ENCODE measurements at regions not wholly inside any gene's neighbourhood (a gene's known extent, or its start where the extent isn't known, plus 50 kb on each side); places are given as distances from the start of the nearest gene placed in this dataset.

DNA sequence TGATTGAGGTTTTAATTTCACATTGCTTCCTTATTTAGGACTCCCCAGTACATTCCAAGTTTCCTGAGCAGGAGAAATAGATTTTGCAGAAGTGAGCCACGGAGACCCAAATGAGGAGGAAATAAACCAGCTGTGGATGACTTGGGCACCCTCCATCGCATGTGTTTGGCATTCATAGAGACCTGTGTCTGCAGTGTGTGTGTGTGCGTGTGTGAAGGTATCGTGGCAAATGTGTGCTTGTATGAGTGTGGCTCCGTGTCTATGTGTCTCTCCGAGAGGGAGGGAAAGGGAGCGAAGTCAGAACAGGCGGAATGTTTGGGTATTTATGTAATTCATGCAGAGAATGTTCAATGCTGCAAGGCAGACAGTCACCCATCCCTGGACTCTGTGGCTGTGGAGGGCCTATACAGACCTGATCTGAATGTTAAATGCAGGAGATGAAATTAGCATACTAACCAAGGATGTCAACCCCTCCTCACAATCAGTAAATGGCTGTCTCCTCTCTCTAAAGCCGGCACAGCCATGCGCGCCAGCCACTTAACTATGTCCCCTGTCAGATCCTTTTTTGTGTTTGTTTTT is 186.0 kb upstream of the ZFHX3 start:
- no peak for DNase-seq (ENCODE audit: low read depth)
- in situ Hi-C loops (cut with HindIII; ENCODE audit: low pct_unique_long_range_greater_than_20kb, low sequenced_read_pairs) = no loop called here

DNA sequence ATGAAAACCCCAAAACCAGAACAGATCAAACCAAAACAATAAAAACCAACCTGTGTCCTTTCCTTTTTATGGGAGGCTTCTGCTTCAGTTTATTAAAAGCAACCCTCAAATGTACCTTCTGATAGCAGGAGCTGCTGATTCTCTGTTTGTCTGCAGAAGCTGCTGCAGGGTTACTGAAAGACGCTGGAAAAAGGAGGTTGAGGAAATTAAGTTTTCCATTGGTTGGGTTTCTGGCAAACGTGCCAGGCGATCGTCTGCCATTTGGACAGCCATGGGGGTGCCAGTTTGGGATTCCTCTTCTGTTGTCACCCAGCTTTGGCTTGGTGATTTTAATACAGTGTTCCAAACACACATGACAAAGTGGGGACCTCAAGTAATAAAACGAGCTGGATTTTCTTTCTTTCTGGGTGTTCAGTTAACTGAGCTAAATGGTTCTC is 185.4 kb upstream of the ZFHX3 start:
- in situ Hi-C loops (cut with HindIII; ENCODE audit: low pct_unique_long_range_greater_than_20kb, low sequenced_read_pairs) = no loop called here
- DNase-seq (ENCODE audit: low read depth) = no peak

DNA sequence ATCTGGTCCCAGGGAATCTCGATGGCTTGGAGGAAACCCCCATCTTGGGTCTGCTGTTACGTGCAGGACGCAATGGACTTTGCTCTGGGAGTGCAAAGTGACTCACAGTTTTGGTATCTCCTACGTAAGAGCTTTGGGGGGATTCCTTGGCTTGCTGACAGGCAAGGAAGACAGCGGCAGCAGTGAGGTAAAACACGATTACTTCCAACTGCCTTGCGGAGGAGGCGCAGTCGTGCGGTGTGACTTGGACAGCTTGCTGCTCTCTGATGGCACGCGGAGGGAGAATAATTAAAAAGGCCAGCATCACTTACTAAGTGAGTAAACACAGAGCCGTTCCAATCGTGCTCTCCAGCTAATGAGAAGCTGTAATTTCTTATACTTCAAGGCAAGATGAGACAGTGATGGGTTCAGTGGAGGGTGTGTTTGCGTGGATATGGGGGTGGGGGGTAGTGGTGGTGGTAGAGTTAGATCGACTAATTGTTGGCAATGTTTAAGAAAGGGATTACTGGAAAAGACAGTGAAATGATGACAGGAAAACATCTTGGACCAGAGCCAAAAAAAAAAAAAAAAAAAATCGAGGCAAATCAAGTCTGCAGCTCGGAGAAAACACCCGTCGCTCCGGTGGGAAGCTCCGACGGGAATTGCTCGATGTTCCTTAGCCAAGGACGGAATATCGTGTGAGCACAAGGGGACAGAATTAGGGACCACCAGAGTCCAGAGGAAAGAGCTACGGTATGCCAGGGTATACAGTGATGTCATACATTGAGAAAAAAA is 184.8 kb upstream of the ZFHX3 start:
- DNase-seq (ENCODE audit: low read depth) = peak; percentile 90

DNA sequence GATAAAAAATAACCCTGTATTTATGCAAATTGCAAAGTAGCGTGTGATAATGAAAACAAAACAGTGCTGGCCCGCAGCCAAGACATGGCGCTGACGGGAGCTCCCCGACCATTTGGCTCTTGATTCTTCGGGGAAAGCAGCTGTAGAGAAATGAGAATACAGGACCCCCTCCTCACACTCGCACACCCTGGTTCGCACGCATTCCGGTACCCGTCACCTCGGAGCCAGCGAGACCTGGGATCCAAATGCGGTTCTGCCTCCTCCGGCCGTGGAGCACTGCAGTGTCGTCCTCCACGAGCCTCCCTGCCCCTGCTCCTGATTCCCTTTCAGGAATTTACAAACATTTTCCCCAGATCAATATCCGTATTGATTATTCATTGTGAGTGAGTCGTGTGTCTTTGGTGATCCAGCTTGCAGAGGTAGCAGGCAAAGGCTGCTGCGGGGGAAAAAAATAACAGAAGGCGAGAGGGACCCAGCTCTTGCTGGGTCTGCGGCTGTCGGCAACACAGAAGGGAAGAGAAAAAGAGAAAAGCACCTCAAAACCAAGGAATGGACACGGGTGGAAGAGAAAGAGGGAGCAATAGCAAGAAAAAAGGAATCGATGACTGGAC is 184.1 kb upstream of the ZFHX3 start:
- DNase-seq (ENCODE audit: low read depth) = no peak
- in situ Hi-C loops (cut with HindIII; ENCODE audit: low pct_unique_long_range_greater_than_20kb, low sequenced_read_pairs) = no loop called here

More for the DNA sequence above, 184.8 kb upstream of the ZFHX3 start:
- in situ Hi-C loops (cut with HindIII; ENCODE audit: low pct_unique_long_range_greater_than_20kb, low sequenced_read_pairs) = no loop called here

DNA sequence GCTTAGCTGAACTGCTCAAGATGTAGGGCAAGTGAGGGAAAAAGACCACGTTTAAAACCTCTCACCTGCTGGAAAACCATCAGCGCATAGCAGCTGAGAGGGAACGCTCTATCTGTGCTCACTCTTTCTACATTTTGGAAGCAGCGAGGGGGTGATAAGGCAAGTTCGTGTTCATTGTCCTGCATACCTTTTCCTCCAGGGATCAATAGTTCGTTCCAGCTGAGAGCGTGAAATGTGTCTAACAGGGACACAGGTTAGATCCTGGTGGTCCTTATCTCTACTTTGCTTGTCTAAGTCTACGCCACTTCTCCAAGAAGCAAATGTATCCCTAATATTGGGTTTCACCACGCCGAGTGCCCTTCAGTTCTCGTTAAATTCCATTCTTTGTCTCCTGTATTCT is 183.5 kb upstream of the ZFHX3 start:
- in situ Hi-C loops (cut with HindIII; ENCODE audit: low pct_unique_long_range_greater_than_20kb, low sequenced_read_pairs) = no loop called here
- DNase-seq (ENCODE audit: low read depth) = no peak

DNA sequence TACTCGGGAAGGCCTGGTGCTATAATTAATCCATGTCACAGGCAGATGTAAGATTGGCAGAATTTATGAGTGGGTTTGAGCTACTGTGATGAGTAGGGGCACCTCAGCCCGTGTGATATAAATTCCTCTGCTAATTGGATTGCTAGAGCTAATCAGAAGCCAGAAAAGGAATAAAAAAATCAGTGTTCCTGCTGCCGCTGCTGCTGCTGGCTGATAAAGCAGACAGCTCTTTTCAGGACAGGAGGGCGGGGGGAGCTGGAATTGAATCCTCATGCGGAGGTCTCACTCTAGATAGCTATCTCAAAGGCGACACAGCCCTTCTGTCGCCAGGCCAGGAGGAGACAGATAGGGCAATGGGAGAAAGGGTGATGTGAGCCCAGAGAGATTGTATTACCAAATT is 182.7 kb upstream of the ZFHX3 start:
- no peak for DNase-seq (ENCODE audit: low read depth)
- in situ Hi-C loops (cut with HindIII; ENCODE audit: low pct_unique_long_range_greater_than_20kb, low sequenced_read_pairs) = no loop called here

DNA sequence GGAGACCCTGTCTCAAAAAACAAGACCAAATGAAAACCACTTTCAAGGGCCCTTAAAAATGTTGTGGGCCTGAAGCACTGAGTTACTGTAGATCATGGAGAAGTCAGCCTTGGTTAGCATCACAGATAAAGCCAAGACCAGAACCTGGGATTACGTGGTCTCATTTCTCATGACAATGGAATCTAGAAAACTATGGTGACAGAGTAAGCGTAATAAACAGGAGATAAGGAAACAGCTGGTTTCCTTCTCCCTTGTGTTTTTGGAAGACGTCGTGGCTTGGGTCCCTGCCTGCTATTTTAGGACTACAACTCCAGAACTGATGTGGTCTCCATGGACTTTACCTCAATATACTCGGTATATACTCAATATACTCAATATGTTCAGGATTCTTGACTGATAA is 180.7 kb upstream of the ZFHX3 start:
- in situ Hi-C loops (cut with HindIII; ENCODE audit: low pct_unique_long_range_greater_than_20kb, low sequenced_read_pairs) = no loop called here
- no peak for DNase-seq (ENCODE audit: low read depth)

DNA sequence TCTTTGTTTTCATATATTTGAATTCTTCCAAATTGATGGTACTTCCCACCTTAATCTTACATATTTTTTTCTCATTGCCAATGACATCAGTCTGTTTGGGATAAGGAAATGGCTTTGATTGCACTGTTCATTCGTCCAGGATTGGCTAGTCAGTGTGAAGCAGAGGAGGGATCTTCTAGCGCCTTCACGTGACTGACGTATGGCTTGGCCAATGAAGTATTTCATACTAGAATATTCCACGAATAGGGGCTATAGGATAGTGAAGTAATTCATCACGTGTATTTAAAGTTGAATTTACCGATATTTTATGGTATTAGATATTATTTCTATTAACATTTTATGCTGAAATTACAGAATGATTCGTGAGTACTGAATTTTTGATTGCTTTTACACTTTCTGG is 178.7 kb upstream of the ZFHX3 start:
- in situ Hi-C loops (cut with HindIII; ENCODE audit: low pct_unique_long_range_greater_than_20kb, low sequenced_read_pairs) = no loop called here
- no peak for DNase-seq (ENCODE audit: low read depth)

DNA sequence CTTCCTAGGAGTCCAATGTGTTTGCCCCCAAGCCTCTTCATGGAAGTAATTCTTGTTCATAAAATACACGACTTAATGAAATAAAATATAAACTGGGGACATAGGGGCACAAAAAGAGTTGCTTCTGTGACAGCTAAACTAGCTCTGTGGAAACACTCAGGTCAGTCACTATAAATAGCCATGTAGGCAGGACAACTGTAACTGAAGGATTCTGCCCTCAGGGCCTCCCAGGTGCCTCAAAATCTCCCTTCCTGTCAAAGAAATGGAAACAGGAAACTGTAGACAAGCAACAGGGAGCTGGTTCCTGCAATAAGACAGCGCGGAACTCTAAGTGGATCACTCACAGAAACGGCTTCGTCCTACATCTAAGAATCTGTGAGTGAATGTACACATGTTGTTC is 178.1 kb upstream of the ZFHX3 start:
- in situ Hi-C loops (cut with HindIII; ENCODE audit: low pct_unique_long_range_greater_than_20kb, low sequenced_read_pairs) = no loop called here
- no peak for DNase-seq (ENCODE audit: low read depth)

DNA sequence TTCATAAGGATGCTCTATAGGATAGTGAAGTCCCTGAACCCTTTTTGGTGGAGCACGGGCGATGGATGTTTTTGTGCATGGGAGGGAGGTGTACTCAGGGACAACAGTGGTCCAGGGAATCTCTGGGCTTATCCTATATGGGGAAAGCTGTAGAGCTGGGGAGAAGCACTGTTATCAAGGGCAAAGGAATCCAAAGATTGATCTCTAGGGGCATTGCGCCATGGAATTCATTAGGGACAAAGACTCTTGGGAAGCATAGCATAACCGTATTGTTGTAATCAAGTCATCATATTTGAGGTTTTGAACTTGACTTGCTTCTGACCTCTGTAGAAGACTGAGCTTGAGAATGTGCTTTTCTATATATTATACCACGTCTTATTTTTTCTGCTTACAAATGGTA is 172.9 kb upstream of the ZFHX3 start:
- in situ Hi-C loops (cut with HindIII; ENCODE audit: low pct_unique_long_range_greater_than_20kb, low sequenced_read_pairs) = no loop called here
- DNase-seq (ENCODE audit: low read depth) = no peak

DNA sequence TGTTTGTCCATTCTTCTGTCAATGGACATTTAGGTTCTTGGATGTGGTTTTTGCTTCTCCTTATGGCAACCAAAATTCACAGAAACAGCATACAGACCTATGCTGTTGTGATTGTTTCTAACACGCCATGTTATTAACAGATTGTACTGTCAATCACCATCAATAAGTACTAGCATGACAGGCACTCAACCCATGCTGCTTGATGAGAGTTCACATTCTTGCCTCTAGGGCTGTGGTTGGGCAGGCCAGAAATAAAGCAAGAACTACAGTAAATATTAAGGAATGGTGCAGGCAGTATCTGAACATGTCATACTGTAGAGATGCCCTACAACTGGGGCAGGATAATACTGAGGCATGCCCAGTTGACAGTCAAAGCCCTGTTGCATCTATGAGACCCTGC is 171.2 kb upstream of the ZFHX3 start:
- in situ Hi-C loops (cut with HindIII; ENCODE audit: low pct_unique_long_range_greater_than_20kb, low sequenced_read_pairs) = no loop called here
- no peak for DNase-seq (ENCODE audit: low read depth)

DNA sequence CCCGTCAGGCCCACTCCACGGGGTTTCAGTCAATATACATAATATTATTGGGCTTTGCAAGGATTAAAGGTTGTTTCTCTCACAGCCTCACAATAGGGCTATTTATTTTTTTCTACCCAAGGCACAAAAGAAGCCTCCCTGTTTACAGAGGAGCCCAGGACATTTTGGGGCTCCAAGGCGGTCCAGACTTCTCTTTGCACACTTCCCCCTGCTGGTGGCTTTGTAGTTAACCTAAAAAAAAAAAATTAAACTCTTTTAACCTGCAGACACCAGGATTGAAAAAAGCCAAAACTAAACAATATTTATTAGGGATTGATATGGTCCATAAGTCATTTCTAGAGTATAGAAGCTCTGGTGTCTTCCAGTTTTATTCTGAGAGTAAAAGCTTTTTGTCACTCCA is 169.7 kb upstream of the ZFHX3 start:
- no peak for DNase-seq (ENCODE audit: low read depth)
- in situ Hi-C loops (cut with HindIII; ENCODE audit: low pct_unique_long_range_greater_than_20kb, low sequenced_read_pairs) = no loop called here

DNA sequence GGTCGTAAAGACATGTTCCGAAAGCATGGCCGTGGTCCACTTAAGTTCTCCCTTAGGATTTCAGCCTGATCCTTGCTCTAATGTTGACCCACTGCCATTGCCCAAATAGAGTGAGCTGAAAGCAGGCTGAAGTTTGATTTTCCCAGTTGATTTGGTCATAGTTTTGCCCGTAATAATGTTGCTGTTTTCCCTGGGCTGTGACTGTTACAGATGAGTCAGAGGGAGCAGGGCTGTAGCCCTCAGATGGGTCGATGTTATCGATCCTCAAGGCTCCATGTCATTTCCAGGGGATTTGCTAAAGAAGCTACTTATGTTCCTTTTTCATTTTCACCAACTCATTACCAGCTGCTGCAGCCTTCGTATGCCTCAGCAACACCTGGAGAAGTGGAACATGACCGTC is 169.0 kb upstream of the ZFHX3 start:
- DNase-seq (ENCODE audit: low read depth) = no peak
- in situ Hi-C loops (cut with HindIII; ENCODE audit: low pct_unique_long_range_greater_than_20kb, low sequenced_read_pairs) = no loop called here

DNA sequence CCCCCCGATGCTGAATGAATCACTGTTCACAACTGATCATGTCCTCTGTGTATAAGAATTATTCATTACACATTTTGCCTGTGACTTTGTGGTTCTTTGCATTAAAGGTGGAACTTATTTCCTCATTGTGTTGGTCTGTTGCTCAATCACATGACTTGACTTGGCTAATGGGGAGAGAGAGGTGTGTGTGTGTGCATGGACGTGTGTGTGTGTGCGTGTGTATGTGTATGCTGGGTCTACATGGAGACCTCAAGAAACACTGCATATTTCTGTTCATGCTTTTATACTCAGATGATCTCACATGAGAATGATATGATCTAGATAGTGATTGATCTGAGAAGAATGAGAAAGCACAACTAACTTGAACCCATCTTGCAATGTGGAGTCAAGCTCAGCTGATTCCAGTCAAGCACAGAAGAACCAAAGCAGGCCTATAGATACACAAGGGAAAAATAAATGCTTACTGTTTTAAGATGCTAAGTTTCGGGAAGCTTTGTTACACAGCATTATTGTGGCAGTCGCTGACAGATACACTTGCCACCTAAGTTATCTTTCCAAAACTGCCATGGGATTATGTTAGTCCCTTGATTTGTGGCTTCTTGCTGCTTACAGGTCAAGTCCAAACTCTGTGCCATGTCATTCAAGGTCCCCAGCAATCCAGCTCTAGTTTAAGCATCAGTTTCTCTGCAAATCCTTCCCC is 167.9 kb upstream of the ZFHX3 start:
- DNase-seq (ENCODE audit: low read depth) = no peak
- in situ Hi-C loops (cut with HindIII; ENCODE audit: low pct_unique_long_range_greater_than_20kb, low sequenced_read_pairs) = no loop called here

DNA sequence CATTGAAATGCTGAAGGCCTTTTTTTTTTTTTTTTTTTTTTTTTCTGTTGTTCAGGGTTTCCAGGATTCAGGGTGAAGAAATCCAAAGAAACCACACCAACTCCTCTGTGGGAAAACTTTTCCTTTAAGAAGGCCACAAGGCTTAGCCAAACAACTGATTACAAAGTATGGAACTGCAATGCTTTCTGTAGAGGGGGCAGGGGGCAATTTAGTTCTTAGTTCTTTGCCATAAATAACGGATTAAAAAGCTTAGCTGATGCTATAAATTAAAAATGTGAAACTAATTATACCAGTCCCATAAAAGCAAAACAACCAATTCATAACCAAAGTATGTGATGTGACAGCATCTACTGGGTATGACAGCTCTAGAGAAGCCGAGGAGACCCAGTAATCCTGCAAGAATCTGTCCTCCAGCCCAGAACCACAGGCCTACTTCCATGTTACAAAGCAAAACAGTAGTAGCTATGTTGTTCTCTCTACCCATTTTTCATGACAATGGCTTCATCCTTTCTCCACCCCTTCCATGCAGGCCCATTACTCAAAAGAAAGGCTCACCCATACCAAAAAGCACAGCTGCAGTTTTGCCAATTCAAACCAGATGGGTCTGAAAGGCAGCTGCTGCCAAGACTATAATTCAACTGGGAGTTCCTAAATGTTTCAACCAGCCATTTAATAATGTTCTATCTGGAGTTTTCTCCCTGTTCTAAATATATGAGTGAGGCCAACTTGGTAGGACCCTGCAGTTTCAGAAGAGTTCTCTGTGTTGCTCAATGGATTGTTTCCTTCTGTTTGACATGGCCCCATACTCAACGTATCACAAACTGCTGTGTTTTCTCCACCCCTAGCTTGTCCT is 167.1 kb upstream of the ZFHX3 start:
- in situ Hi-C loops (cut with HindIII; ENCODE audit: low pct_unique_long_range_greater_than_20kb, low sequenced_read_pairs) = no loop called here
- DNase-seq (ENCODE audit: low read depth) = no peak

DNA sequence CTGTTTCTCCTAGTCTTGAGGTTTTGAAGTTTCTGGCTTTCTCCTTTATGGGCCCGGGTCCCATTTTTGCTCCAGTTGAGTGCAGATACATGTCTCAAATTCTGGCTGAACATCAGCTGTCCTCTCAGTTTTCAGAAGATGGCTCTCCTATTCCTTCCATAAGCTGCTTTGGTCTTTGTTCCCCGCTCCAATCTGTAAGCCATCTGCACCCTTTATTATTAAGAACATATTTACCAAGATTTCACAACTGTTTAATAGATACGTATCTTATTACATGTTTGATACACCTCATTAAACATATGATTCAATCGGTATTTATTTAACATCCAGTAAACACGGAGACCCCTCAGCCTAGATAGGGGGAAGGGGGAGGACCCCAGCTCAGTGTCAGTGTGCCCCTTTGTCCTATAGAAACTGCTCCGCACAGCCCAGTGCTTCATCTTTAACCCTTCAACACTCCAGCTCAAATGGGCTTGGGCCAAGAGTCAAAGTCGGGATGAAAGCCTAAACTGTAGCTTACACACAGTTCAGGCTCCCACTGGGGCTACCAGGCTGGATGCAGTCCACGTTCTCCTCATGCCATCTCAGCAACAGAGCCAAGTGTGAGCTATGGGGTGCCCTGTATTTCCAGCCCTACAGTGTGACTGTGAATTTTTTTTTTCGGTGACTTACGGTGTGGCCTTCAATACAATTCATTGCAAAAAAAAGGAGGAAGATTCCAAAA is 166.0 kb upstream of the ZFHX3 start:
- in situ Hi-C loops (cut with HindIII; ENCODE audit: low pct_unique_long_range_greater_than_20kb, low sequenced_read_pairs) = no loop called here
- DNase-seq (ENCODE audit: low read depth) = no peak

DNA sequence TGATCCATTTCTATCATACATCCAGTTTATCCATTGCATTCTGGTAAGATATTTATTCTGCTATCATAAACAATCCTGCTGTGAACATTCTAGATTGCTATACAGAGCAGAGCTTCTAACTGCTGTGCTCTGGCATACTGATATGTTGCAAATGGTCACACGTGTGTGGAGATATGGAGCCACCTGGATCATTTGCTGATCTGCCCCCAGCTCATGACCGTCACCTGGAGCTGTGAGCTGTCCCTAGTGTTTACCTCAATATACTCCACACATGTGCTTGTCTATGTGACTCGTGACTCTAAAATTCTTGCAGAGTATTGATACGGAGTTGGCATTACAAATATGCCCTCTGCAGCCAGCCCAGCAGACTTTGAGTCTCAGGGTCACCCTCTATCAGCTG is 164.5 kb upstream of the ZFHX3 start:
- in situ Hi-C loops (cut with HindIII; ENCODE audit: low pct_unique_long_range_greater_than_20kb, low sequenced_read_pairs) = no loop called here
- no peak for DNase-seq (ENCODE audit: low read depth)

DNA sequence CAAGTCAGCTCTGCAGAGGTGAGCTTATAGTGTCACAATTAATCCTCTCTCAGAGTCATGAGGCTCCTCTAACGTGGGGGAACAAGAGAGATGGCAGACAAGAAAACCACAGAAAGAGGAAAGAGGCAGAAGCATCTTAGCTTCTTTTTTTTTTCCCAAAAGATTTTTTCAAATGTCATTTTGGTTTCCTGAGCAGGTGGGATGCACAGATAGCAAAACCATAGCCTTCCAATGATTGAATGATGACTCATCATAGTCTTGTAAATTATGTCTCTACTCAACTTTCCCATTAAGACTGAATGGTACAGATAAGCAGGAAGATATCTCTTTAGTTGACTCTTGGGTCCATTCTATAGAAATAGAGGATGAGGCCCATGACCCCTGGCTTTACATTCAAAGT is 162.8 kb upstream of the ZFHX3 start:
- DNase-seq (ENCODE audit: low read depth) = no peak
- in situ Hi-C loops (cut with HindIII; ENCODE audit: low pct_unique_long_range_greater_than_20kb, low sequenced_read_pairs) = no loop called here
